Effector CD8-positive, alpha-beta T cell (primary cell): ENCODE measurements at regions not wholly inside any gene's neighbourhood (a gene's known extent, or its start where the extent isn't known, plus 50 kb on each side); places are given as distances from the start of the nearest gene placed in this dataset.
"Not testable (repeated sequence)": the region's sequence is repeated elsewhere in the genome, so short reads cannot be mapped to it uniquely, and the experiment has no call there.

Experiments used
- DNase-seq: peaks from one replicate; lab custom pipeline; 2025; lab: John Stamatoyannopoulos, UW

DNA sequence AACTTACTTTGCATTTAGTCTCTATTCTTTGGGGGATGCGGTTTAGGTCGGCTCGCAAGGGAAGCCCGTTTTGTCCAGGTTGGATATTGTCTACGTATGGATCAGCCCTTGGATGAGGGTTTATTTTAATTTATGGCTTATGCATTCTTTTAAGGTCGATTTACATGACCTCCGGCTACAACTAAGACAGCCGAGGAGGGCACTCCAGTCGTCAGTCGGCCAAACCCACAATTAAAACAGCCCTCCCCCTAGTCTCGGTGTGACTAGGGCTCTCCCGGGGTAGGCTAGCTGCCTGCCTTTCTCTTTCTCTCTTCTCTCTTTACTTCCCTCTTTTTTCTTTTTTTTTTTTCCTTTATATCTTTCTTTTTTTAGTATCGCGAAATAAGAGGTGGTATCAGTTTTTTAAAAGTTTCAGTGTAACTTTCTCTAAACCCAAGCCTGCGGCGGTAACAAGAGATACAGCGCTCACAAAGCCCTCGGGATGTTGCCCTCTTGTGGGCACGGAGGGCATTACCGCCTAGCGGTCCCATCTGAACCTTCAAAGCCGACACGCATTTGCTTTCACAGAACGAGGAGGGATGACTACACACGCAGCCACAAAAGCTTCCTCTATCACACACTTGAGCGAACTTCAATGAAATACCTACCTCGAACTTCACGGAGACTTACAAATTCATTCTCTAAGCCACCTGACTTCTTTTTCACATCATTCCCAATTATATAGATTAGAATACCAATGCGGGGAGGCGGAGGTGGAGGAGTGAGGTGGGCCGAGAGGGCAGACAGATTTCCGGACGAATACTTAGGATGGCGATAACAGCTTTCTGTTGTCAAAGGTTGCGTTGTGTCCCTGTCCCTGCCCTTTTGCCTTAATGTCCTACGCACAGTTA lies 132.3 kb upstream of the C11orf58 start:
- DNase-seq: peak; percentile 45

DNA sequence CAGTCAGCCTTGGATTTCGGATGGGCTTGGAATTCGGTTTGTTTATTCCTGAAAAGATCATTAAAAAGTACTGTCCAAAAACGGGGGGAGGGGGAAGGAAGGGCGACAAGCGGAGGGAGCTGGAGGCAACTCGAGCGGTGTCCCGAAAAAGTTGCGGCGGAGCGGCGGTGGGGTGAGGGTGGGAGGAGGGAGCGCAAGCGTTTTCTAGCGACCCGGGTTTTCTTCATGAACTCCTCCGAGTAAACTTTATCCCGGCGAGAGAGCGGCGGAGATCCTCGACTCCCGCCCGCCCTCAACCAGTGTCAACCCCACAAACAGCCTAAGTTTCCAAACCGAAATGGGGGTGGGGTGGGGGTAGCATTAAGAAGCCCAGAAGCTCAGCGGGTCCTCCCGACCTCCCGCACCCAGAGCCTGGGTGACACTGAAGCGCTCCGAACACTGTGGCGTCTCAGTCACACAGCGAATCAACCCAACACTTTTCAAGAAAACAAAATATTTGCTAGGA lies 133.0 kb upstream of the C11orf58 start:
- DNase-seq: no peak

DNA sequence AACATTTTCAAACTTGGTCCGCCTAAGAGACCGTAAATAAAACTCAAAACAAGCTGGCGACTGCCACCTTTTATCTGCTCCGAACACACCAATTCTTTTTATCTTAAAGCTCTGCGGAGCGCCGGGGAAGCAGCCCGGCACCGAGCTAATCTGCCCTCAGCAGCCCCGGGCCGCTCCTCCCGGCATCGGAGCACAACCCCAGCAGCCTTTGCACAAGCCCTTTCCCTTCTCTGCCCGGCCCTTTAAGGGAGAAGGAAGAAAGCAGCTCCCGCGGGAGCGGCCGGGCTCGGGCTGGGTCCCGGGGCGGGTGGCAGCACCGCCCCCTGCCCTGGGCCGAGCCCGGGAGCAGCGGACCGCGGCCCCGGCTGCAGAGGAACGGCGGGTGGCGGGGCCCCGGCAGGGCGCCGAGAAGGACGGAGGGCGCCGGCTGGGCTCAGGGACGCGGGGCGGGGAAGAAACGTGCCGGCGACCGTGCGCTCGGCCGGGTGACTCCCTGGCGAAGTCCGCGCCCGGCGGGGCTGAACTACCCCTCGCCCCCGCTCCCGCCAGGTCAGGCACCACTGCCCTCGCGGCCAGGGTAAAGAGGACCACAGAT lies 133.6 kb upstream of the C11orf58 start:
- DNase-seq: no peak

DNA sequence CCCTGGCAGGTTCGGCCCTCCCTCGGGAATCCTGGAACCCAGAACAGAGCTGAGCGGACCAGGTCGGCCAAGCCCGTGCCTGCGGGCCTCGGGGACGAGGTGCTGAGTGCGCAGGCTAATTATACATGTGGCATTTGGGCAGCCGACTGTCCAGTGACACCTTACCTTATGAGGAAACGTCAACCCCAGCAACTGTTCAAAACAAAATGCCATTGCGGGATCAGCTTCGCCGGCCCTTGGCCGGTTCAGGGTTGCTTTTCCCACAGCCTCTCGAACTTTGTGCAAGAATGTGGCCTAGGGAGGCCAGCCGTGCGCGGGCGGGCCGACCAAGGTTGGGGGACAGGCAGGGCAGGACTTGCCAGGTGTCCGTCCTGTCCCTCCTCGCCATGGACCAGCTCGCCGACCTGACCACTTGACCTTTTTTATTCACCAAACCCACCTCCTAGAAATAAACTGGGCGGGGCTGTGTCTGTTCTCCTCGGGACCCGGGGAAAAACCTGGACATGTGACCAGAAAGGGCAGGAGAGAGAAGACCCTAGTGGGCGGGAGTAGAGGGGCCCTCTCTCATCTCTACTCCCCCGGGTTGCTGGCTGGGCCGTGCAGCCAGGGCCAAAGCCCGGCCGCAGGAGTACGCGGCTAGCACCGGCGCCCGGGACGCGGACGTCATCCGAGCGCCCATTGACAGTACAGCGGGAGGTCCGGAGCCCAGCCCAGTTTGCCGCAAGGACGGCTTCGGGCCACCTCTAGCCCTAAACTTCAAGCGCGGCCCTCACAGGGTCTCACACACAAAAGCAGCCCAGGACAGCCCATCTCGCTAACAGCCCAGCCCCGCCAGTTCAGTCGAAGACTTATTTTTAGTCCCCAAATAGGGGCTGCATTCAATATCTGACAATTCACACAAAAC lies 134.3 kb upstream of the C11orf58 start:
- DNase-seq: no peak

DNA sequence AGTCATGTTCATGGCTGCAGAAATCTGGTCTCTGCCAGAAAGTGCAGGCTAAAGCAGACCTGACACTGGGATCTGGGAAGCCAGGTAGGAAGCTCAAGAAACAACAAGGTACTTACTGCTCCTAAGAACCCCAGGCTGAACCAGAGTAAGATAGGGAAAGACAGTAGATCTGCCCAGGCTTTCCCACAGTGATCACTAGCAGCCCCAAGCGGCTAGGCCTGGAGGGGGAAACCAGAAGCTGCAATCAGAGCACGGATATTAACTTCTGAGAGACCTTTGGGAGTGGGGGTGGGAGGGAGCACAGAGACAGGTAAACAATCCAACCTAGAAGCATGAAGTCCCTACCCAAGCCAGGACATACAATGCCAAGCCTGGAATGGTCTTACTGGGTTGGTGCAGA lies 135.2 kb upstream of the C11orf58 start:
- no peak for DNase-seq

DNA sequence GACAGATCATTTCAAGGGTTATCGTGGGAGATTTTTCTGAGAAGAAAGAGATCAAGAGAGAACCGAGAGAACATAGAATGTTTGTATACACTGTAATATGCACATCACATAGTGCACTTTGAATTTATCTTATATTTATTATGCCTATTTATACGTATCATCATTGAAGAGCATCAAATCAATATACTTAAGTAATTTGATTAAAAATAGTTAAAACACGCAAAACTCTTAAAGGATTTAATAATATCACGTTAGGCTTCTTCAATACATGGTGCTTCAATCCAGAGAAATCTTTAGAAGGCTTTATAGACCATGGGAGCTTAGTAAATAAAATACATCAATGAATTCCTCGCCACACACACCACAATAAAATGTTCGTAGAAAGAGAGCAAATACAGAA lies 139.5 kb upstream of the C11orf58 start:
- DNase-seq: no peak

DNA sequence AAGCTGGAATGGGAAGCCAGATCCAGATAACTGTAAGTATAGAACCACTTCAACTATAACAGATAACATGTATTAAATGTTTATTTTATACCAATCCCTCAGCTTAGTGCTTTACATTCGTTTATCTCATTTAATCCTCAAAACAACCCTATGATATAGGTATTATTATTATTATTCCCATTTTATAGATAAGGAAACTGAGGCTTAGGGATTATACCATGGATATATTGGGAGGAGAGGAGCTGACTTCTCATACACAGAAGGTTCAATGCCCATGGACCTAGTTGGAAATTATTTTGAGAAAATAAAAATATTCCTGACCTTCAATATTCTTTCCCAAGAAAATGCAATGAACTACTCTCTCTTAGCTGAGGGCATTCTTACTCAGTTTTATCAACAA lies 140.4 kb upstream of the C11orf58 start:
- DNase-seq: no peak

DNA sequence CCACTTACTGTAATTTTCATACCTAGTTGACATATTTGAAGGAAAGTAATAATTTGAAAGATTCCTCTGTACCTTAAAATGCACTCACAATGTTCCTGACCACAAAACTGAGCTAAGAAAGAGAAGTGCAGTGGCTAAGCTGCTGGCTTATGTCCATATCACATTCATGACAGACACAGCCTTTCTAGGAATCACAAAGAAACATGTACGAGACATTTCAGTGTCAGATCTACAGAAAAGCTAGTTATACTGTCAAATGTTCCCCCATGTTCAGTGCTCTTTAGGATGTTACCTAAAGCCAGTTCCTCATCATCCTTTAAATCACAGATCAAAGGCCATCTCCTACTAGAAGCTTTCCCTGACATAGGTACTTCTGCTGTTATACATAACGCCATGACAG lies 142.2 kb upstream of the C11orf58 start:
- DNase-seq: no peak

DNA sequence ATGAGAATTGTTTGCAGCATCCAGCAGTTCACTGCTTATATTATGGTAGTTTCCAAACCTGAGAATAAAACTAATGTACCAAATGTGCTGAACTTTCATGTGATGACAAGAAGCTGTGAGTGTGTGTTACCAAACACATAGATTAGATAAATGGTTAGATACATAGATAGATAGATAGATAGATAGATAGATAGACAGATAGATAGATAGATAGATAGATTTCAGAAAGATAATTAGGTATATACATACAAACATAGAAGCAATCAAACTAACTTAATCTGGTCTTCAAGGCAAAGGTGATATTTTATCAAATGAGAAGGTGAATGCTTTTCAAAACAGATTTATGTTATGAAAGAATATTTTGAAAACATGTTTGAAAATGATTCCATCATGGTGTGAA lies 147.3 kb upstream of the C11orf58 start:
- no peak for DNase-seq

DNA sequence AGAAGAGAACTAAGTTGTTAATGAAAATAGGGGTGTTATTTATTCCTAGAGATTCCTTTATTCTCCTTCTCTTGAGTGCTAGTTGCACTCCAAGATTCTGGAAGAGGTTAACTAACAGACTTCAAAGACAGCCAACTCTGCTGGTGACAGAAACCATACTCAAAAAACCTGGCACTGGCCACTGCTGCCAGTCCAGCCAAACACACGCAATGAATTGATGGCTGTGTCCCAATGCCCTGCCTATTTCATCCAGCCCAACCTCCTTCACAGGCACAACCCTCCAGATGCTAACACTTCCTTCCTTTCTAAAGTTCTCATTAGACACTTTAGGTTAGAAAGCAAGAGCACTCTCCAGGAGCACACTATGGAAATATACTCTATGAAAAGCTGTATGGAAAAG lies 150.8 kb upstream of the C11orf58 start:
- no peak for DNase-seq

DNA sequence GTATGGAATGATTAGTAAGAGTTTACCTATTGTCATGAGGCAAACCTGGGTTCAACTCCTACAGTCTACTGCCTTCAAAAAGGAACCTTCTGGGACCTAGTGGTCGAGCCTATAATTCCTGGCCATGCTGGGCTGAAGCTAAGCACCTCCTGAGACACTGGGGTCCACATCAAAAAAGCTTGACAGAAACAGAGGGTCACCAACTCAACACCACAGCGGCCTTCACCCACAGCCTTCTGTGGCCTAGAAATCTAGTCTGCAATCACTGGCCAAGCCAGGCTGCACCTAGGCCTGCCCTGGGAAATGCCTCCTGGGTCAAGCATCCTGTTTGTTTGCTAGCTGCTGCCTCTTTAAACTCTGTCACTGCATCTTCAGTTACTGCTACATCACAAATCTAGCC lies 153.9 kb upstream of the C11orf58 start:
- no peak for DNase-seq

DNA sequence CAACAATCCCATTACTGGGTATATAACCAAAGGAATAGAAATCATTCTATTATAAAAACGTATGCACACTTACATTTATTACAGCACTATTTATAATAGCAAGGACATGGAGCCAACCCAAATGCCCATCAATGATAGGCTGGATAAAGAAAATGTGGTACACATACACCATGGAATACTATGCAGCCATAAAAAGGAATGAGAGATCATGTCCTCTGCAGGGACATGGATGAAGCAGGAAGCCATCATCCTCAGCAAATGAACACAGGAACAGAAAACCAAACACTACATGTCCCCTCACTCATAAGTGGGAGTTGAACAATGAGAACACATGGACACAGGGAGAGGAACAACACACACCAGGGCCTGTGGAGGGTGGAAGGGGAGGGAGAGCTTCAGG lies 157.4 kb upstream of the C11orf58 start:
- not testable (repeated sequence) for DNase-seq

DNA sequence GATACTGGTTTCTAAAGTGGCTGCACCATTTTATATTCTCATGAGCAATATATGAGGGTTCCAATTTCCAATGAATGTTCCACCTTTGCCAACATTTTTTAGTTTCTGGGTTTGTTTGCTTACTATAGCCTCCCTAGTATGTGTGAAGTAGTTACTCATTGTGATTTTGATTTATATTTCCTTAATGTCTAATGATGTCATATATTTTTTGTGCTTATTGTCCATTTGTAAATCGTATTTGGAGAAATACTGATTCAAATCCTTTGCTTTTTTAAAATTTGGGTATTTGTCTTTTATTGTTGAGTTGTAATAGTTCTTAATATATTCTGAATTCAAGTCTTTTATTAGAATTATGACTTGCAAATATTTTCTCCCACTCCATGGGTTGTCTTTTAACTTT lies 161.0 kb upstream of the C11orf58 start:
- DNase-seq: no peak

DNA sequence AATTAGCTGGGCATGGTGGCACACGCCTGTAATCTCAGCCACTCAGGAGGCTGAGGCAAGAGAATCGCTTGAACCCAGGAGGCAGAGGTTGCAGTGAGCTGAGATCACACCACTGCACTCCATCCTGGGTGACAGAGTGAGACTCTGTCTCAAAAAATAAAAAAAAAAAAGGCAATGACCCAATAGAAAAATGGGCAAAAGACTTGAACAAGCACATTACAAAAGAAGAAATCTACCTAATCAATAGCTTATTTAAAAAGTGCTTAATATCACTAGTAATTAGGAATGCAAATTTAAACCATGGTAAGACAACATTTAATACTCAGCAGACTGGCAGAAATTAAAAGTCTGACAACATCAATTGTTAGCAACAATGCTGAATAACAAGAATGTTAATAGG lies 163.6 kb upstream of the C11orf58 start:
- DNase-seq: not testable (repeated sequence)

DNA sequence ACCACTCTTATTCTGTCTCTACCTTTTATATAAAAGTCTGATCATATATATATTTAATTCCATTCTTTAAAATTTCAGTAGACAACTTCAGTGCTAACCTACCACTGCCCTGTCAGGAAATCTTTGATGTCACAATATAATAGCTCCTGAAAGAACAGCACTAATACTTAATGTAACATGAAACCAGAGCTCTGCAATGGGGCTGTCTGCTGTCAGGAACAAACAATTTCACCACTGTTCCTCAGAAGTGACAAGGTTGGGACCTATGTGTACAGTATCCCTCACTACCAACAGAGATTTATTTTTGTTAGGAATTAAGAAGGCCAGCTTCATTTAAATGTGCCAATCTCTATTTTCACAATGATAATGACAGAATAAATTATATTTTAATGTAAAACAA lies 165.5 kb upstream of the C11orf58 start:
- no peak for DNase-seq

DNA sequence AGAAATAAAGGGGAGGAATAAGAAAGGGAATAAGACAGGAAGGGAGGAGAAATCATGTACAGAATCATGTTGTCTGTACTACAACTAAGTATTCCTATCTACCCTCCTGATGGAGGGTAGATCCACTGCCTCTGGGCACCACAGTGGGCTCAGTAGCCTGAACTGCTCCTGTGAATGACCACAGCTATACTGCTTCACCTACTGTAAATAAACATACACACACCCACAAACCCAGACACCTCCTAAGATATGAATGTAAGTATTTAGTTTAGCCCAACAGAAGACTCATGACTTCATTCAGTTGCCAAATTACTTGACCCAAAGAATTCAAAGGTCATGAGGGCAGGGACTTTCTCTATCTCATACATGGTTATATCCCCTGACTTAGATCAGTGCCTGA lies 177.3 kb upstream of the C11orf58 start:
- no peak for DNase-seq

DNA sequence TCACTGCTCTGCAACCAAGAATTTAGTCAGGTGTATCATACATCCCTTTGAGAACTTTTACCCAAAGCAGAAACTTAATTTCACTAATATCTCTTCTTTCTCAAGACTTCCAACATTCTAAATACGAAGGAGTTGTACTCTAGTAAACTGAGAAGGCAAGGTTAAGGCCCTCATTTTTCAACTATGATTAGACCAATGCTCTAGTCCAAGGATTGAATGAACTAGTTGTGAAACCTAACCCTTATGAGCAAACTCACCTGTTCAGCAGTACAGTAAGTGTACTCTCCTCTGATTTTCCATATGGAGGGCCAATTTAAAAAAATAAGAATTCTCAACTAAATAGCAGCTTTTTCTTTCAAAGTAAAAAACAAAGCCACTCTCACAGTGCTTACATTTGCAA lies 180.0 kb upstream of the C11orf58 start:
- no peak for DNase-seq

DNA sequence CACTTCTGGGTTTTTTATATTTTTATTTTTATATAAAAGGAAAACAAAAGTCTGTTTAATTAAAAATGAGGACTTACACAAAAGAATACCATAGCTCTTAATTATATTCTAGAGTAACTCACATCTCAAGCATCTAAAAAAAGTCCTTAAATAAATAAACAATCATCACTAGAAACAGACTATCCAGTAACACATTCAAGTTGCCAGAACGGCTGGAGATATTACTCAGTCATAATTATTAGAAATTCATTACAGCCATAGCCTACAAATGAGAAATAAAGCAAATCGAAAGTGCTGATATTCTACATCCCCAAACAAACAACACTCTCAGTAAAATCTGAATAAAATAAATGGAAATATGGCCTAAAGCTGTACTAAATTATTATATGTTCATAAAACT lies 182.5 kb upstream of the C11orf58 start:
- DNase-seq: no peak

DNA sequence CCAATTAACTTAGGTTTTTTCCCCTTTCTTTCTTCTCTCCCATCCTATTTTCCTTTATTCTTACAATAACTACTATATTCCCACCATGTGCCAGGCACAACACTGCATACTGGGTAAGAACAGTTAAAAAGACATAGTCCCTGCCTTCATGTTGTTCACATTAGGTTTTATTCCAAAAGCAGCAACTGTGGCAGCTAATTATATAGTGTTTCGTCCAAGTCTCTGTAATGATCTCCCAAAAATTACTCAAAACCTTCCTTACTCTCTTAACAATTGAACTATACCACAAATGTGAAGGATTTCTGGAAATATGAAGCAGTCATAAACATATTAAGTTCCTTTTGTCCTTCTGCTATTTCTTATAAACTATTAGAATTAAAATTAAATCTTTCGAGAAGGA lies 184.1 kb upstream of the C11orf58 start:
- no peak for DNase-seq

DNA sequence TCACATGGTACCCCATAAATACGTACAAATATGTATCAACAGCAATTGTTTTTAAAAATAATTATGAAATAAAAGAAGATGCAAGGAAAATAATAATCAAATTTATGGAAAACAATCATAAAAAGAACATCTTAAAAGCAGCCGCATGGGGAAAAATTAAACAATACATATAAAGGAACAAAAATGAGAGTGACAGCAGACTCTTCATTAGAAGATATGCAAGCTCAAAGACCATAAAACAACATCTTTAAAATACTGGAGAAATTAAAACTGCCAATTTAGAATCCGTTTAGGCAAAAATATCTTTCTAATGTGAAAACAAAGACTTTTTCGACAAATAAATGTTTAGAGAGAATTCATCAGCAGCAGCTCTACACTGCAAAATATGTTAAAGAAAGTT lies 190.6 kb upstream of the C11orf58 start:
- no peak for DNase-seq

DNA sequence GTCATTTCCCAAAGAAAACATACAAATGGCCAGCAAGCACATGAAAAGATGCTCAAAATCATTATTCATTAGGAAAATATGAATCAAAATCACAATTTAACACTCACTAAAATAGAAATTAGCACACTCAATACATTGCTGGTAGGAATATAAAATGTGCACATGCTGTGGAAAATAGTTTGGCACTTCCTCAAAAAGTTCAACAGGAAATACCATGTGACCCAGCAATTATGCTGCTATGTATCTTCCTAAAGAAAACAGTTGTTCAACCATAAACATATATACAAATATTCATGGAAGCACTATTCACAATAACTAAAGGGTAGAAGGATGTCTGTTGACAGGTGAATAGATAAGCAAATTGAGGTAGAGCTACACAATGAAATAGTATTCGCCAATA lies 187.3 kb upstream of the SOX6 start:
- DNase-seq: no peak

DNA sequence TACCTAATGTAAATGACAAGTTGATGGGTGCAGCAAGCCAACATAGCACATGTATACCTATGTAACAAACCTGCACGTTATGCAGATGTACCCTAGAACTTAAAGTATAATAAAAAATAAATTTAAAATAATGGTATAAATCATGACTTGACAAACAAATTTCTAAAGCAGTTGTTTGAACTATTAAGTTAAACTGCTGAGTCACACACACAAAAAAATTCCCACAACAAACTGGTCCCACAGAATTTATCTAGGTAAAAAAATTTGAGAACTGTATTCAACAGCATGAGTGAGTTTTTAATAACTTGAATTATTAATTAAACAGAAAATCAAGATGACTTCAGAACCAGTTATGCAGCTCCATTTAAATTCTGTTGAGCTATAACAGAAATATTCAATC lies 186.0 kb upstream of the SOX6 start:
- DNase-seq: no peak

DNA sequence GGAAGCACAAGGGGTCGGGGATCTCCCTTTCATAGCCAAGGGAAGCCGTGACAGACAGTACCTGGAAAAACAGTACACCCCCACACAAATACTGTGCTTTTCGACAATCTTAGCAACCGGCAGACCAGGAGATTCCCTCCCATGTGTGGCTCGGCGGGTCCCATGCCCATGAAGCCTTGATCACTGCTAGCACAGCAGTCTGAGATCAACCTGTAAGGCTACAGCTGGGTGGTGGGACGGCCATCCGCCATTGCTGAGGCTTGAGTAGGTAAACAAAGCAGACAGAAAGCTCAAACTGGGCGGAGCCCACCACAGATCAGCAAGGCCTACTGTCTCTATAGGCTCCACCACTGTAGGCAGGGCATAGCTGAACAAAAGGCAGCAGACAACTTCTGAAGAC lies 180.2 kb upstream of the SOX6 start:
- no peak for DNase-seq
